T47D (cell line): ENCODE measurements at regions not wholly inside any gene's neighbourhood (a gene's known extent, or its start where the extent isn't known, plus 50 kb on each side); places are given as distances from the start of the nearest gene placed in this dataset.

Source experiments
- DNase-seq, 2 experiments: peaks; one replicate each; pipeline versions ENCODE4 v3.0.0 to v3.0.0-alpha.2; 2011 to 2012; ENCODE audit warnings: low read depth in 1 of 2, low spot score in 1 of 2
- JUND ChIP-seq: IDR thresholded peaks from 2 replicates; pipeline ENCODE4 v1.6.1; 2012; ENCODE audit warnings: low read depth
- in situ Hi-C: cut with HindIII; loops from 2 replicates; pipeline ENCODE4 v1.10.0; 2016; ENCODE audit warnings: low sequenced_read_pairs, low pct_unique_long_range_greater_than_20kb

DNA sequence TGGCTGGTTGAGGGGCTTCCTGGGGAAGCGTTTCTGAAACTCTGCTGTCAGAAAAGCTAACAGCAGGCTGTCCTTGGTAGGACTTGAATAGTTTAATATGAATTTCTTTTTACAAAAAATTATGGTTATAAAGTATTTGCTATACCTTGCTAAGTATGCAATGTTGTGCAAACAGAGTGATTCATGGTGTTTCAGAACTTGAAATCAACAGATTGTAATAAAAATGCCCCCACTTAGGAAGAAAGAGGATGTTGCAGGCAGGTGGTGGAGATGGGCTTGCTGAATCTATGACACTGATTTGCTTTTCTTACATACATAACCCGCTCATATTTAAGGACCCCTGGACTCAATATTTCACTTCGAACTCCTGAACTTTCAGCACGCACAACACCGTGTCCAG is 211.6 kb downstream of the THBS2 start:
- in situ Hi-C loops, result no loop called here
- no peak for DNase-seq
- no peak for TF ChIP-seq JUND

DNA sequence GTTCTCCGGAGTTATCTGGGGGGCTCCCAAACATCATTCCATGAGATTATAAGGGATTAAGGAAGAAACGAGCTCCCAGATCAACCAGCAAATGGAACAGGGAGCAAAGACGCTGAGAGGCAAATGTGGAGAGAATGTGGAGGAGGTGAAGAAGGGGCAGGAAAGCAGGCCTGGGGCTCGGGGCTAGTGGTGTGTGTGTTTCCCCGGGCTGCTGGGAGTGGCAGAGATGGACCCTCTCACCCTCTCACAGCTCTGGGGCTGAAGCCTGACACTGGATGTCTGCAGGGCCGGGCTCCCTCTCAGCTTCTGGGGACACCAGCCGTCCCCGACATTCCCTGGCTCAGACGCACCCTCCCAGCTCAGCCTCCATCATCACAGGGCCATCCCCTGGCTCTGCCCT is 212.6 kb downstream of the THBS2 start:
- in situ Hi-C loops, result no loop called here
- DNase-seq, result no peak
- TF ChIP-seq JUND, result no peak

DNA sequence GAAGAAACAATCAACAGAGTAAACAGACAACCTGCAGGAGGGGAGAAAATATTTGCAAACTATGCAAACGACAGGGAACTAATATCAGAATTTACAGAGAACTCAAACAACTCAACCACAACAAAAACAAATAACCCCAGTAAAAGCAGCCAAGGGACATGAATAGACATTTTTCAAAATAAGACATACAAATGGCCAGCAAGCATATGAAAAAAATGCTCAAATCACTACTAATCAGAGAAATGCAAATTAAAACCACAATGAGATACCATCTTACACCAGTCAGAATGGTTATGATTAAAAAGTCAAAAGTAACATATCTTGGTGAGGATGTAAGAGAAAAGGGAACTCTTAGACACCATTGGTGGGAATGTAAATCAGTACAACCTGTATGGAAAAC is 215.0 kb downstream of the THBS2 start:
- in situ Hi-C loops, result no loop called here
- TF ChIP-seq JUND, result no peak
- DNase-seq, result no peak

DNA sequence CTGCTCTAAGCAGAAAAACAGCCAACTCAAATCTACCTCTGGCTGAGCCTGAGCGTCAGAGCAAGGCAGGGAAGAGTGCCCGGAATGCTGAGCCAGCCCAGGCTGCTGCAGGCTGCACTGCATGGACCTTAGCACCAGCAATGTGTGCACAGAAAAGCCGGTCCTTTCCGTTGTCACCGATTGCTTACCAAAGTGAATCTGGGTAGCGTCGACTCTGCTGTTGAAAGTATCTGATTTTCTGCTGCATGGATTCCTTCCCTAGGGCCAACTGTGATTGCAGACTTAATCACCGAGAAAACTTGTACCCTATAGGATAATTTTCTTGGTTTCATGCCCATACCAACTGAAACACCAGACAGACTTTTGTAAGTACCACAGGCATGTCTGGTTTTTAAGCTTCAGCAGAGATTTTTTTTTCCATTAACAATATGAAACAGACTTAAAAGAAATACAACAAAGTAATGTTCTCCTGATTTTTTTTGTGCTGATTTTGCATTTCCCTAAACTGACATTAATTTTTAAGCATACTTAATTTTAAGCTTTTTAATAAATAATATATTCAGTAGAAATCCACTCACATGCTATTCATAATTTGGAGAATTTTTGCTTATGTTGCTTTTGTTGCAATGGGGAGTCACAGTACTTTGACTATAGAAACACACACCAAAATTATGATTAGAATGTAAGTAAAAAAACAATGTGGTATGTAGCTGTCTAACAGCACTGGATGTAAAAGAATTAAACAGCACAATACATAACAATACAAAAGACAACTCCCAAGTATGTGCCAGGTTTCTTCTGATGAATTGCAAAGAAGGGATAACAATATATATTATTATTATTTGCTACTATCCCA is 218.0 kb downstream of the THBS2 start:
- DNase-seq, result no peak

DNA sequence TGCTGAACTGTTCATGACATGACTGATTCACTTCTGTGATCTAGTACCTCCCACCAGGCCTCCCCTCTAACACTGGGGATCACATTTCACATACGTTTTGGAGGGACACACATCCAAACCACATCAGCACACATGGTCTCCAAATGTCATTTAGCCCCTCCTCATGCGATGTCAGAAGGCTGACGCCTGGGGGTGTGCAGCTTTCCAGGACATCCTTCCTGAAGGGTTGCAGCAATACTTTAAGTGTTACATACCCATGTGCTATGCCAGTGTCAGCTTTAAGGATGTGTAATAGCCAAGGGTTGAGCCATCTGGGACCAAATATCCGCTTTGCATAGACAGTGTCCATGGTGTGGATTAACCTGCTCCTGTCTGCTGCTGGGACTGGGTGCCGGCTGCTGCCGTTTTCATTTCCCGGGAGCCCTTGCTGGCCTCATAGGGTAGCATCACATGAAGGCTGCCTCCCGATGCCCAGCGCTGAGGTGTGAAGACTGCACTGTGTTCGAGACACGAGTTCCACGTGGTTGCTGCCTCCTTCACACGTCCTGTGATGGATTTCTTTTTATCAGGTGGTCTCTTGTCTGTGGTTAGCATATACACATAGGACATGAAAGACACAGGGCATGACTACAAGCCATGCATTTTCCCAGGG is 219.0 kb downstream of the THBS2 start:
- DNase-seq, result no peak
- TF ChIP-seq JUND, result no peak
- in situ Hi-C loops, result no loop called here

More for the DNA sequence above, 218.0 kb downstream of the THBS2 start:
- no peak for TF ChIP-seq JUND
- in situ Hi-C loops, result no loop called here

DNA sequence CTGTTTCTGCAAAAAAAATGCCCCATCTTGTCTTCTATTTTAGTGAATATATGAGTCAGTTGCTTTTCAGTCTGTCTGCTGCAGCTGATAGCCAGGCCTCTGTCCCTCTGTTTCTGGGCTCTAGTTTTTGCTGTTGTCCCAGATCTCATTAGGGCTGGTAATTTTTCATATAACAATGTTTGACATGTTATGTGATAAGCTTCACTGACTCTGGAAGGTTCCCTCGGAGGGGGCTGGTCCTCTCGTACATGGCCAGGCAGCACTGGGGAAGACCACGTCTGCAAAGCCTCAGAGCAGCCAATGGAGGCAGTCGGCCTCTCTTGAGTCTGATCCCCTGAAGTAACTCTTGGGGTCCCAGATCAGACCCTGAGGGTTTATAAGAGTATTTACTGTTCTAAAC is 223.8 kb downstream of the THBS2 start:
- no peak for DNase-seq
- no peak for TF ChIP-seq JUND
- in situ Hi-C loops, result no loop called here

DNA sequence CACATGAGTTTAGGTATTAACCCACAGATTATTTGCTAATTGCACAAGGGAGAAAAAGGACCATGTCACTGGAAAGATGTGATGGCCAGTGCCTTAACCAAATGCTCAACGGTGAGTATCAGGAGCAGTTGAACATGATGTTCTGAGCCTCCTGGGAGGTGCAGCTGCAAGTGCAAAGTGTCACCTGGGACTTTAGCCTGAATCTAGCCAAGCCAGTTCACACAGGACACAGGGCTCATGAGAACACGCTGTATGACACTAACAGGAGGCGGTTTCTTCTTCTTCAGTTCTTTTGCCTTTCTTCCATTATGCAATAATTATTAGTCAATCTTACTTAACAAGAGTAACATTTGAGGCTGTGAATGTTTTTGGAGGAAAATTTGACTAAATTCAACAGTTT is 225.3 kb downstream of the THBS2 start:
- peak in 1 of 2 experiments; percentile 9 for DNase-seq
- in situ Hi-C loops, result no loop called here
- TF ChIP-seq JUND, result no peak

DNA sequence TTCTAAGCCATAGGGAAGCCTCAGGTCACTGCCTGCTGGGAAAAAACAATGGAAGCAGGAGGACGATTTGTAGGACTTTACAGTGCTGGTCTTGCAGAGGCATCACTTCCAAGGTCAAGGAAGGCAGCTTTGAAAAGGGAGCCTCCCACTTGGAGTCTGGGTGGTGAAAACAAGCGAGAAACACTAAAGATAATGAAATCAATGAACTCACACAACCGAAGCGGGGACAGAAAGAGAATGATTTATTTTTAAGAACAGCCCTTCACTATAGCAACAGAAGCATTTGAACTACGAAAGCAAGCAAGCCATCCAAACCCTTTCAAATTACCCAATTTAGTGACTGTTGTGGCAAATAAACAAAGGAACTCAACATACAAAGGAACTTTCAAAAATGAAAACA is 227.5 kb downstream of the THBS2 start:
- no peak for TF ChIP-seq JUND
- no peak for DNase-seq

DNA sequence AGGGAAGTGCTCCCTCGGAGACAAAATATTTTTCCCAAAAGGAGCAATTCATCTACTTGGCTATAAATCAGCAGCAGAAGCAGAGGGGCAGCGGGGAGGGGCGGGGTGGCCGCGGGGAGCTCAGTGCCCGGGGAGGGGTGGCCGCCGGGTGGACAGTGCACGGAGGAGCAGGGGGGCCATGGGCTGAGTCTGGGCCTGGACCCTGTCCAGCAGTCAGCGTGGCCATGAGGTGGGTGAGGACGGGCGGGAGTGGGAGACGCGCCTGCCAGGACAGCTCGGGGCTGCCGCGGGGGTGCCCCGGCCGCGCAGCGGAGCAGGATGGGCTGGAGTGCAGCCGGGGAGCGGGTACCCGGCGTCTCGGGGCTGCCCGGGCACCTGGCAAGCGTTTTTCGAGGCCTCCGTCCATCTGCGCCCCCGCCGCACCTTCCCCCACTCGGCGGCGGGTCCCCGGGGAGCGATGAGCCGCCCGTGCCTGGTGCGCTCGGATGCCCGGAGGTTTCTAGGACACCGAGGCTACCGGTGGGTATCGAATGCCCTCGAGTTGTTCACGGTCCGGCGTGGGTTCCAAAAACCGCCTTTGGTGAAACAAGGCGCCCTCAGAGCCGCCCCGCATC is 229.5 kb downstream of the THBS2 start:
- in situ Hi-C loops, result no loop called here
- no peak for DNase-seq
- TF ChIP-seq JUND, result no peak

More for the DNA sequence above, 227.5 kb downstream of the THBS2 start:
- in situ Hi-C loops, result no loop called here

DNA sequence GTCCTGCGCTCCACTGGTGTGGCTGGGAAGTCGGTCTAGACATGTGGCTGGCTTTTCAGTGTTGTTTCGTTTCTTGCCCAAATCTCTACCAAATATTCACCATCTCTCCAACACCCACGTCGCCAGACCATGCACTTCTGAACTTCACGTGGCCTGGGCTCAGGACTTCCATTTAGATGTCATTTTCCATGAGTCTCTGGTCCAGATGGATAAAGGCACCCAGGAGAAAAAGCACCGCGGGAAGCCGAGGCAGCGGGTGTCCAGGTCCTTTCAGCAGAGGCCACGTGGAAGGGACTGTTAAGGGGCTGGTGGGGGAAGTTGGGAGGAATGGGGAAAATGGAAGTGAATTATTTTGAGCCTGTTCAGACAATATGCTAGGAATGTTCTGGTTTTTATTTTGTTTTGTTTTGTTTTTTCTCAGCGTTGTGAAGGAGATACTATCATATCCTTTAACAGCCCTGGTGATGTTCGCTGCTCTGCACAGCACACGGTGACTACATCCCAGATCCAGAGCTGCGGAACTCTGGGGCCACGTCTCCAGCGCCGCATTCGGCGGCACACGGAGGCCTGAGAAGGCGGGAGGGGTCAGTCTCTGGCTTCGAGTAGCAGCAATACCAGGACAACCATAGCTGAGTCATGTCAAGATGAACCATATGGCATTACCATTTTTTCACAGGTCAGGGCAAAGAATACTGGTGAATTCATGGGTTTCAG is 230.3 kb downstream of the THBS2 start:
- no peak for TF ChIP-seq JUND
- in situ Hi-C loops, result no loop called here
- no peak for DNase-seq

DNA sequence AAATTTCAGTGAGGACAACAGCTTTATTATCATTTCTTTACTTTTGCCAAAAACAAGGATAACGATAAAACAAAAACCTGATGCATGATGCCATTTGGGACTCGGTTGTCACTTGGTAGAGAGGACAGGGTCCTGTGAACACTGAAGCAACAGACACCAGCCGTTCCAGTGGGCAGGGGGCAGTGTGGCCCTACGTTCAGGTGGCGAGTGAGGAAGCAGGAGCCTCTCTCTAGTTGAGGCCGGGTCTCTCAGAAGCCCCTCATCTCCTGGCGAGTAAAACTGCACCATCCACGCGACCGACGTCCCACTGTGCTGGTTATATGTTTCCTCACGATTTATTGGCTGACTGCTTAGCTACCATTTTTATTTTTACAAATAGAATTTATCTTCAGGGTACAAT is 231.6 kb downstream of the THBS2 start:
- TF ChIP-seq JUND, result no peak
- in situ Hi-C loops, result no loop called here
- no peak for DNase-seq

DNA sequence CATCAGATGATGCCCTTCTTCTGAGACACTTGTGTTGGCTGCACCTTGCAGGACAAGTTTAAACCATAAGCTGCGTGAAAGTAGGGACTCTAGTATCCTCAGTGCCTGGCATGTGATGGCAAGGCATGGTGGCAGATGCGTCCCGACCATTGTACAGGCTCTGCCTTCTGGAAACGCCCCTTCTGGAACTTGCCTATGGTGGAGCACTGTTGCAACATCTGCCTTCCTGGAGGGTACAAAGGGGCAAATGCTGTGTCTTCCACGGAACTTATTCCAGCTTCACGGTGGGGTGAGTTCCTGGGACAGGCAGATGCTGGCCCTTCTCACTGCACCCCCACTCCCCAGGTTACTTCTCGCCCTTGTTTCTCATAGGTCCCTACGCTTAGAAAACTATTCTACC is 232.8 kb downstream of the THBS2 start:
- TF ChIP-seq JUND, result no peak
- no peak for DNase-seq
- in situ Hi-C loops, result no loop called here
